HG03442 (cell line): ENCODE measurements at regions not wholly inside any gene's neighbourhood (a gene's known extent, or its start where the extent isn't known, plus 50 kb on each side); places are given as distances from the start of the nearest gene placed in this dataset.
A peak's percentile ranks its signal among the peaks of the same experiment; 100 is the strongest.
"Not testable (repeated sequence)": the region's sequence is repeated elsewhere in the genome, so short reads cannot be mapped to it uniquely, and the experiment has no call there.

Experiments used
- ATAC-seq: cut with Tn5 transposase; IDR thresholded peaks from one replicate; pipeline ENCODE4 v1.9.1; 2021; ENCODE audit warnings: mild to moderate bottlenecking, moderate library complexity; ENCODE audit not compliant: unreplicated experiment

GRCh38 chr2:166744117-166744516 is 144.2 kb upstream of the XIRP2 start:
- ATAC-seq = not testable (repeated sequence)

DNA sequence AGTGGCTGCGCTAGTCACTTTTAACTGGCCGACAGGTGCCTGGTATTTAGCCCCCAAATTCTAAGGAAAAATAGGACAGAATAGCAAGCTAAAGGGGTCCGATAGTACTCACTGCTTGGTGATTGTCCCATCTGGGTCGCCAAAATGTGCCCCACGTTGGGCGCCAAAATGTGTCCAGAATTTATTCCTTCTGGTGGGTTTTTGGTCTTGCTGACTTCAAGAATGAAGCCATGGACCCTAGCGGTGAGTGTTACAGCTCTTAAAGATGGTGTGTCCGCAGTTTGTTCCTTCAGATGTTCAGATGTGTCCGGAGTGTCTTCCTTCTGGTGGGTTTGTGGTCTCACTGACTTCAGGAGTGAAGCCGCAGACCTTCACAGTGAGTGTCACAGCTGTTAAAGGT is 144.8 kb upstream of the XIRP2 start:
- ATAC-seq = not testable (repeated sequence)

DNA sequence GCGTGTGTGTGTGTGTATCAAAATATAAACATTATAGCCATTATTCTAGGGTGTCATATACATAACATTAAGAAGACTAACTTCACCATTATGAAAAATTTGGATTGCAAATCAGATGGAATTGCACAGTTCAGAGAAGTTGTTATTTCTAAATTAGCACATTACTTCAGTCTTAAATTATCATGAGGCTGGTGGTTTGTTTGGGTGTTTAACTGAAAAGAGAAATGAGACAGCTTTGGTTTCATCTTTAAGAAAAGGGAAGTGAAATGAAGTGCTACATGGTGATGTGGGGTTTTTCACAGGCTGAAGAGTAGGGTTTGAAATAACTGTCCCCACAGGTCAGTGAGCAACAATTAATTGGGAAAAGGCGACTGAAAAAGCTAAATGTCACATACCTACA is 161.2 kb upstream of the XIRP2 start:
- ATAC-seq = peak; percentile 99

- no peak for ATAC-seq
Measured at GRCh38 chr2:166725927-166726924, 162.1 kb upstream of the XIRP2 start.

DNA sequence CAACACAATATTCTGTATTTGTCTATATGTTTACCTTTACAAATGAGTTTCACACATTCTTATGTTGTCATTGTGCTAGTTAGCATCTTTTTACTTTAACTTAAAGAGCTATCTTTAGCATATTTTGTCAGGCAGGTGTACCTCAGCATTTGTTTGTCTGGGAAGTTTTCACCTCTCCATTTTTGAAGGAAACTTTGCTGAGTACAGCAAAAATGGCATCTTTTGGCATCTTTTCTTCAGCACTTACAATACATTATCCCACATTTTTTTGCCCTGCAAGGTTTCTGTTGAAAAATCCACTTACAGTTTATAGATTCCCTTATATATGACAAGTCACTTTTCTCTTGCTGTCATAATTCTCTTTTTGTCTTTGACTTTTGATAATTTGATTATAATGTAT is 171.3 kb upstream of the XIRP2 start:
- ATAC-seq = no peak

DNA sequence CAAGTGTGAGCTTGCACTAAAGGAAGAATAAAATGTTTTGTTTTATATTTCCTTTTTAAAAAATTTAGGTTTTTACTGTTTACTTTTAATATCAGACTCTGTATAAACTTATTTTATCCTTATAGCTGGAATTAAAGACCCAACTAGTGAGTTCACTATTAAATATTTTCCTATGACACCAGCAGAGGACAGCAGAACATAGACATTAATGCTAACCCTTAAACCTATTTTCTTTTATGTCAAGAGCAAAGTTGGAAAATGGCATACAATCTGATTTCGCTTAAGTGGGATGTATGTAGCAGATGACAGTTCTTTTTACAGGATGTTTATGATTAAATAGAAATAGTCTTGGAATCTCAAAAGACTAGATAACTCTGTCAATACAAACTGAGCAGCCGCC is 188.2 kb upstream of the XIRP2 start:
- no peak for ATAC-seq

DNA sequence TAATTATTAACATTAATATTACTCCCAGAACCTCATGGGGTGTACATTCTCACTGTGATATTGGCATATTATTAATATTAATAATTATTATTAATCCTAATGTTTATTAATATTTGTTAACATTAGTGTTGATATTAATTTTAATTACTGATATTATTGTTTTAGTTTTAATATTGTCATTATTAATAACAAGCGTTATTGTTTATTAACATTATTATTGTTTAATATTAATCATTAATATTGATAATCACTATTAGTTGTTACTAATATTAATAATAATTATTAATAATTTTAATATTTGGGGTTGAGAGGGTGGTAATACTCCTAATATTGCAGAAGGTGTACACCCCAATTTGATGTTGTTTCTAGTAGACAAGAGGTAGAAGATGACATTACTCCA is 193.1 kb upstream of the XIRP2 start:
- no peak for ATAC-seq

DNA sequence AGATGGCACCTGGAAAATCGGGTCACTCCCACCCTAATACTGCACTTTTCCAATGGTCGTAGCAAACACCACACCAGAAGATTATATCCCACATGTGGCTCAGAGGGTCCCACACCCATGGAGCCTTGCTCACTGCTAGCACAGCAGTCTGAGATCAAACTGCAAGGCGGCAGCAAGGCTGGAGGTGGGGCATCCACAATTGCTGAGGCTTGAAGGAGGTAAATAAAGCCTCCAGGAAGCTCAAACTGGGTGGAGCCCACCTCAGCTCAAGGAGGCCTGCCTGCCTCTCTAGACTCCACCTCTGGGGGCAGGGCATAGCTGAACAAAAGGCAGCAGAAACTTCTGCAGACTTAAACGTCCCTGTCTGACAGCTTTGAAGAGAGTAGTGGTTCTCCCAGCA is 192.0 kb upstream of the SCN7A start:
- not testable (repeated sequence) for ATAC-seq

GRCh38 chr2:166677996-166678395 is 183.9 kb upstream of the SCN7A start:
- ATAC-seq = no peak

DNA sequence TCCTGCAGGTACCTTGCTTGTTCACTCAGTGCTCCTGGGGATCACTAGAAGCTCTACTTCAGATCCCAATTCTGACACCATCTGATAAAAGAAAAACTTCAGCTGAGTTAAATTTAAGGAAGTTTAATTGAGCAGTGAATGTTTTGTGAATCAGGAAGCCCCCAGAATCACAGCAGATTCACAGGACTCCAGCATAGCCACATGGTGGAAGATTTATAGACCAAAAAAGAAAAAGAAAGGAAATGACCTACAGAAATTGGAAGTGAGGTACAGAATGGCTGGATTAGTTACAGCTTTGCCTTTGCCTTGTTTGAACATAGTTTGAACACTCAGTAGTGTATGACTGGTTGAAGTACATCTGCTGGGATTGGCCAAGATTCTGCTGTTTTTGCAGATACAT is 182.7 kb upstream of the SCN7A start:
- ATAC-seq = no peak

DNA sequence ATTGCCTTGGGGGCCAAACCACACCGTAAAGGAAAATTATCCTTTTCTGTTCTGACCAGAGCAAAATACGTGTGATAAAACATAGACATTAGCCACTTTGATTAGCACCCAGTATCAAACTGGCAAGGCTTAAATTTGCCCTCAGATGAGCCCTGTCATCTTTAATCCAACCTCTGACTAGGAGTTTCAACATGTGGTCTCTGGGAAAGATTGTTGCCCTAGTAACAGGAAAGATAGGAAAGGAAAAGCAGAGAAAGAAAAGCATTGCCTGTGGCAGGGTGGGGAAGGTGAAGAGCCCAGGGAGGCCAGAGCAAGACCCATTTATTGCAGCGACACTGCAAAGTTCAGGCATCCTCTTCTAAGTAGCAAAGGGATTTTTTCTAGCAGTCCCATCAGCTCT is 181.5 kb upstream of the SCN7A start:
- ATAC-seq = no peak

DNA sequence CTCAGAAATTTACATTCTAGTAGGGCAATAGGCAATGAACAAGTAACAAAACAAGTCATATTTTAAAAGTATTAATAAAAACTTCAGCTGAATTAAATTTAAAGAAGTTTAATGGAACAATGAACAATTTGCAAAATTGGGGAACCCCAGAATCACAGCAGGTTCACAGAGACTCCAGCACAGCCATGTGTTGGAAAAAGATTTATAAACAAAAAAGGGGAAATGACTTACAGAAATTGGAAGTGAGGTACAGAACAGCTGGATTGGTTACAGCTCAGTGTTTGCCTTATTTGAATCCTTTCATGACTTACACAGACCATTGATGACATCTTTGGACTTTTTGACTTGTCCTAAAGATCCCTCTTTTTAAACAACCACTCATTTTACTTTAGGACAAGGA is 179.9 kb upstream of the SCN7A start:
- no peak for ATAC-seq

GRCh38 chr2:166671801-166672200 is 177.8 kb upstream of the SCN7A start:
- ATAC-seq = no peak

- ATAC-seq = no peak
Measured at GRCh38 chr2:166671235-166671634, 177.2 kb upstream of the SCN7A start.

DNA sequence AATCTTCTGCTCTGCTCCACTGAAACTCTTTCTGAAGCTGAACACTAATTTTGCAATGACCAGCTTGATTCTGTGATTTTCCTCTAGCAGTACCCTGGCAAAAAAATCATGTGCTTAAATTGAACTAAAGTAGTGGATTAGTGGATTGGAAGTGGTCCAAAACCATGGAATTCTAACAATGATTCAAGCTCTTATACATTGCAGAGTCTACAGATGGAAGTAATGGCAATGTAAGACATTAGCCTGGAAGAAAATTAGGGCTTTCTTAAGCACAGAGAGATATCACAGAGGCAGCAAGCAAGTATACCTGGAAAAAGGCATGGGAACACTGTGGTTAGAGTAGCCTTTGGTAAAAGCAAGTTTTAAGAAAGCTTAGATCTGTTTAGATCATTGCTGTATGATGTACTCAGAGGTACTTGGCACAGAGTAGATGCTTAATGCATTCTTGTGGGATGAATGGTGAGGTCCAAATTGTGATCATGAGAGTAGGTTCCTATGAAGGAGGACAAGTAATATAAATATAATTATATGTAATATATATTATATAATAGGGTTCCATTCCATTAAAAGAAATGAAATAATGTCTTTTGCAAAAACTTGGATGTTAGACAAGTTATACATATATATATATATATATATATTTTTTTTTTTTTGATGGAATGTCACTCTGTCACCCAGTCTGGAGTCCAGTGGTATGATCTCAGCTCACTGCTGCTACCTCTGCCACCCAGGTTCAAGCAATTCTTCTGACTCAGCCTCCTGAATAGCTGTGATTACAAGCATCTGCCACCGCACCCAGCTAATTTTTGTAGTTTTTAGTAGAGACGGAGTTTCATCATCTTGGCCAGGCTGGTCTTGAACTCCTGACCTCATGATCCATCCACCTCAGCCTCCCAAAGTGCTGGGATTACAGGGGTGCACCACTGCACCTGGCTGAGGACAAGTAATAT is 172.2 kb upstream of the SCN7A start:
- no peak for ATAC-seq

DNA sequence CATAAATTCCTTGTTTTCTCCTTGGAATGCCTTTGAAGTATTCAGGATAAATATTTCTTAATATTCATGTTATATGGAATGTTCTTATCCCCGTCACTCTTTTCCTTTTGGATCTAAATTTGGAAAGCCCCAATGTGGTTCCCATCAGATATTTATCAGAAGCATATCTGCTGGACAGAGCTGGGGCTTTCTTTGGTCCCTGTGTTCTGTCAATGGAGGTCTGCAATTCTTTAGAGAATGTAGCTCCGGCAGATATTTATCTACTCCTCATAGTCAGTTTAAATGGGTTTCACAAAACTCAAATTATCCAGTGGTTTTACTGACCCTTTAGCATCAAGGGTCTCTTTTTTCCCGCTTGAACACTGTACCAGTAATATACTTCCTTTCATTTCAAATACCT is 167.8 kb upstream of the SCN7A start:
- no peak for ATAC-seq

GRCh38 chr2:166661391-166661790 is 167.3 kb upstream of the SCN7A start:
- ATAC-seq = no peak

GRCh38 chr2:166658901-166659300 is 164.9 kb upstream of the SCN7A start:
- ATAC-seq = no peak

DNA sequence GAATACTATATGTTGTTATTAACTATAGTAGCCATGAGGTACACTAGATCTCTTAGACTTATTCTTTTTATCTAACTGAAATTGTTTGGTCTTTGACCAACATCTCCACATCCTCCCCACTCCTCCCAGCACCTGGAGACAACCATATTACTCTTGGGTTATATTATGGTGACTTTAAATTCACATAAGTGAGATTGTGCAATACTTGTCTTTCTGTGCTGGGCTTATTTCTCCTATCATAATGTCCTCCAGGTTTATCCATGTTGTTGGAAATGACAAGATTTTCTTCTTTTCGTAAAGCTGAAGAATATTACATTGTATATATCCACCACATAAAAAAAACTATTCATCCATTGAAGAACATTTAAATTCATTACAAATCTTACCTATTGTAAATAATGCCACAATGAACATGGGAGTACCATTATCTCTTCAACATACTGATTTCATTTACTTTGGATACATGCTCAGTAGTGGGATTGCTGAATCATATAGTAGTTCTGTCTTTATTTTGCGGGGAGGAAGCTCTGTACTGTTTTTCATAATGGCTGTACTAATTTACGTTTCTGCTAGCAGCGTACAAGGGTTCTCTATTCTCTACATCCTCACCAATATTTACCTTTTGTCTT is 159.2 kb upstream of the SCN7A start:
- no peak for ATAC-seq

- no peak for ATAC-seq
Measured at GRCh38 chr2:166651991-166652390, 157.9 kb upstream of the SCN7A start.

DNA sequence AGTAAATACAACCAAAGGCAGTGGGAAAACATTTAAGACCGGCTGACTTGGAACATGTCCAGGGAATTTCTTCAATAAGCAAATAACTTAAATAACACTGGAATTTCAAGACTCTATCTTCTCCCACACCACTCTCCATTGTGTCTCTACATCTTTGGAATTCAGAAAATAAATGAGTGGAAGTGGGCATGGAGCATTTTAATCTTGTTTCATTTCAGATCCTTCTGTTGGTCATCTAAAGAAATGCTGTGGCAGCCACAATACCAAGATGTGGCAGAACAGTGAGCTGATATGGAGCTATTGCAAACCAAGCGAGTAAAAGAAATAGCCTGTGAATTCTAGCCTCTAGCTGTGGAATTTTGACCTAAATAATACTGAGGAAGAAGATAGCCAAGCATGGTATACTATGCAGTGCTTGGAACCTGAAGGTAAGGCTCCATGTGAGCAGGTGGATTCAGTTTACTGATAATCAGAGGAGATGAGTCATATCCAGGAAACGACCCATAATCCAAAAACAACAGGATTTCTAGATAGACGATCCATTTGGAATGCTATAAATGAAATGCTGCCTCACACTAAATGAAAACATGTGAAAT is 157.1 kb upstream of the SCN7A start:
- no peak for ATAC-seq
